ENCODE measurements at regions not wholly inside any gene's neighbourhood (a gene's known extent, or its start where the extent isn't known, plus 50 kb on each side); places are given as distances from the start of the nearest gene placed in this dataset.

GRCh38 chr4:104907991-104908390, 238.7 kb upstream of the TET2 start:
- TF ChIP-seq GLIS3 (CRISPR knock-in tag; IDR thresholded peaks at IDR 0.05) (no peak), BACH2 (CRISPR knock-in tag; IDR thresholded peaks at IDR 0.05; ENCODE audit: borderline replicate concordance) (no peak), CSDC2 (CRISPR knock-in tag; IDR thresholded peaks at IDR 0.05) (no peak), ZNF70 (CRISPR knock-in tag; IDR thresholded peaks at IDR 0.05) (no peak), RARB (CRISPR knock-in tag; IDR thresholded peaks at IDR 0.05) (no peak), SNAI2 (CRISPR knock-in tag; IDR thresholded peaks at IDR 0.05) (no peak), ZFP30 (CRISPR knock-in tag; IDR thresholded peaks at IDR 0.05) (no peak), ARNTL (CRISPR knock-in tag; IDR thresholded peaks at IDR 0.05; ENCODE audit: borderline replicate concordance, low read depth) (no peak)
- TF ChIP-seq, protein P1, sequence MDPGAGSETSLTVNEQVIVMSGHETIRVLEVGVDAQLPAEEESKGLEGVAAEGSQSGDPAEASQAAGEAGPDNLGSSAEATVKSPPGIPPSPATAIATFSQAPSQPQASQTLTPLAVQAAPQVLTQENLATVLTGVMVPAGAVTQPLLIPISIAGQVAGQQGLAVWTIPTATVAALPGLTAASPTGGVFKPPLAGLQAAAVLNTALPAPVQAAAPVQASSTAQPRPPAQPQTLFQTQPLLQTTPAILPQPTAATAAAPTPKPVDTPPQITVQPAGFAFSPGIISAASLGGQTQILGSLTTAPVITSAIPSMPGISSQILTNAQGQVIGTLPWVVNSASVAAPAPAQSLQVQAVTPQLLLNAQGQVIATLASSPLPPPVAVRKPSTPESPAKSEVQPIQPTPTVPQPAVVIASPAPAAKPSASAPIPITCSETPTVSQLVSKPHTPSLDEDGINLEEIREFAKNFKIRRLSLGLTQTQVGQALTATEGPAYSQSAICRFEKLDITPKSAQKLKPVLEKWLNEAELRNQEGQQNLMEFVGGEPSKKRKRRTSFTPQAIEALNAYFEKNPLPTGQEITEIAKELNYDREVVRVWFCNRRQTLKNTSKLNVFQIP (CRISPR knock-in tag; IDR thresholded peaks at IDR 0.05; ENCODE audit: borderline replicate concordance, low read depth), result no peak
- TF ChIP-seq, protein P2, sequence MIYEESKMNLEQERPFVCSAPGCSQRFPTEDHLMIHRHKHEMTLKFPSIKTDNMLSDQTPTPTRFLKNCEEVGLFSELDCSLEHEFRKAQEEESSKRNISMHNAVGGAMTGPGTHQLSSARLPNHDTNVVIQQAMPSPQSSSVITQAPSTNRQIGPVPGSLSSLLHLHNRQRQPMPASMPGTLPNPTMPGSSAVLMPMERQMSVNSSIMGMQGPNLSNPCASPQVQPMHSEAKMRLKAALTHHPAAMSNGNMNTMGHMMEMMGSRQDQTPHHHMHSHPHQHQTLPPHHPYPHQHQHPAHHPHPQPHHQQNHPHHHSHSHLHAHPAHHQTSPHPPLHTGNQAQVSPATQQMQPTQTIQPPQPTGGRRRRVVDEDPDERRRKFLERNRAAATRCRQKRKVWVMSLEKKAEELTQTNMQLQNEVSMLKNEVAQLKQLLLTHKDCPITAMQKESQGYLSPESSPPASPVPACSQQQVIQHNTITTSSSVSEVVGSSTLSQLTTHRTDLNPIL (CRISPR knock-in tag; IDR thresholded peaks at IDR 0.05; ENCODE audit: low read depth), result no peak
- ATAC-seq, result no peak

GRCh38 chr4:104909376-104909775, 237.3 kb upstream of the TET2 start:
- no peak for ATAC-seq
- TF ChIP-seq CSRNP3 (CRISPR knock-in tag; IDR thresholded peaks at IDR 0.05), result no peak
- TF ChIP-seq TOX (CRISPR knock-in tag; IDR thresholded peaks at IDR 0.05; ENCODE audit: borderline replicate concordance), result no peak
- TF ChIP-seq, protein P2 (CRISPR knock-in tag; IDR thresholded peaks at IDR 0.05; ENCODE audit: low read depth), result no peak
- TF ChIP-seq ISL1 (CRISPR knock-in tag; IDR thresholded peaks at IDR 0.05), result no peak
- TF ChIP-seq ZFP3 (CRISPR knock-in tag; IDR thresholded peaks at IDR 0.05), result no peak

- no peak for ATAC-seq
- TF ChIP-seq CSDC2 (CRISPR knock-in tag; IDR thresholded peaks at IDR 0.05), result no peak
- TF ChIP-seq, protein P1 (CRISPR knock-in tag; IDR thresholded peaks at IDR 0.05; ENCODE audit: borderline replicate concordance, low read depth), result no peak
- TF ChIP-seq, protein P2 (CRISPR knock-in tag; IDR thresholded peaks at IDR 0.05; ENCODE audit: low read depth), result no peak
- no peak for TF ChIP-seq ZNF565 (CRISPR knock-in tag; conservative IDR thresholded peaks at IDR 0.05; ENCODE audit: low read depth)
- TF ChIP-seq CSRNP3 (CRISPR knock-in tag; IDR thresholded peaks at IDR 0.05), result no peak
- TF ChIP-seq ZFP30 (CRISPR knock-in tag; IDR thresholded peaks at IDR 0.05), result no peak
- no peak for TF ChIP-seq ZC3H10 (CRISPR knock-in tag; IDR thresholded peaks at IDR 0.05)
- no peak for TF ChIP-seq ESRRG (CRISPR knock-in tag; IDR thresholded peaks at IDR 0.05)
- no peak for TF ChIP-seq ISL1 (CRISPR knock-in tag; IDR thresholded peaks at IDR 0.05)
- TF ChIP-seq PATZ1 (CRISPR knock-in tag; IDR thresholded peaks at IDR 0.05; ENCODE audit: borderline replicate concordance), result no peak
- TF ChIP-seq ZNF8 (CRISPR knock-in tag; IDR thresholded peaks at IDR 0.05), result no peak
- TF ChIP-seq TCF4 (CRISPR knock-in tag; IDR thresholded peaks at IDR 0.05; ENCODE audit: borderline replicate concordance), result no peak
- no peak for TF ChIP-seq PPARA (CRISPR knock-in tag; IDR thresholded peaks at IDR 0.05; ENCODE audit: borderline replicate concordance)
- no peak for TF ChIP-seq BACH2 (CRISPR knock-in tag; IDR thresholded peaks at IDR 0.05; ENCODE audit: borderline replicate concordance)
- no peak for TF ChIP-seq GLIS3 (CRISPR knock-in tag; IDR thresholded peaks at IDR 0.05)
- no peak for TF ChIP-seq TSHZ2 (CRISPR knock-in tag; IDR thresholded peaks at IDR 0.05)
Measured at GRCh38 chr4:104912518-104912917, 234.2 kb upstream of the TET2 start.

Measured in SK-N-SH treated with all-trans-retinoic acid at 6 μM for 48 hours (cell line).